Fibroblast of mammary gland (primary cell): ENCODE measurements at regions not wholly inside any gene's neighbourhood (a gene's known extent, or its start where the extent isn't known, plus 50 kb on each side); places are given as distances from the start of the nearest gene placed in this dataset.

Experiments
- DNase-seq: peaks from one replicate; pipeline ENCODE4 v3.0.0-alpha.2; 2010; ENCODE audit warnings: low read depth
- H3K4me3 ChIP-seq: 2 replicates; pipeline ENCODE4 v1.5.1; 2011; ENCODE audit warnings: low read depth, mild to moderate bottlenecking, low read length, moderate library complexity; ENCODE audit not compliant: control insufficient read depth
- TF ChIP-seq, protein P1 (sequence below): conservative IDR thresholded peaks from 2 replicates; pipeline ENCODE4 v1.5.1; 2011; ENCODE audit warnings: low read depth, low read length, inconsistent platforms; ENCODE audit not compliant: control insufficient read depth, insufficient read depth

DNA sequence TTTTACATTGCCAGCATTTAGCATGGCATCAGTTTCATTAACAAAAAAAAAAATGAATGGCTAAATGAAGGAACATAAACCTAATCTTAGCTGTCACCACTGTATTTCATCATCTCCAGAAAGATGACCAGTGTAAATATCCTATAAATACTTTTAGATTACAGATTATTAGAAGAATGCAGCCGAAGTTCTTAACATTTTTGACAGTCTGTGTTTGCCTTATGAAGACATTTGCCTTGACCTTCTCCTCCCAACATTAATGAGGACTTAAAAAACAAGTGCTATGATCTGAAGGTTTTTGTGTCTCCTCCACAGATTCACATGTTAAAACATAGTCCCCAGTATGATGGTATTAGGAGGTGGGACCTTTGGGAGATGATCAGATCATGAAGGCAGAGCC is 253.0 kb downstream of the SNAPC1 start:
- TF ChIP-seq, protein P1, sequence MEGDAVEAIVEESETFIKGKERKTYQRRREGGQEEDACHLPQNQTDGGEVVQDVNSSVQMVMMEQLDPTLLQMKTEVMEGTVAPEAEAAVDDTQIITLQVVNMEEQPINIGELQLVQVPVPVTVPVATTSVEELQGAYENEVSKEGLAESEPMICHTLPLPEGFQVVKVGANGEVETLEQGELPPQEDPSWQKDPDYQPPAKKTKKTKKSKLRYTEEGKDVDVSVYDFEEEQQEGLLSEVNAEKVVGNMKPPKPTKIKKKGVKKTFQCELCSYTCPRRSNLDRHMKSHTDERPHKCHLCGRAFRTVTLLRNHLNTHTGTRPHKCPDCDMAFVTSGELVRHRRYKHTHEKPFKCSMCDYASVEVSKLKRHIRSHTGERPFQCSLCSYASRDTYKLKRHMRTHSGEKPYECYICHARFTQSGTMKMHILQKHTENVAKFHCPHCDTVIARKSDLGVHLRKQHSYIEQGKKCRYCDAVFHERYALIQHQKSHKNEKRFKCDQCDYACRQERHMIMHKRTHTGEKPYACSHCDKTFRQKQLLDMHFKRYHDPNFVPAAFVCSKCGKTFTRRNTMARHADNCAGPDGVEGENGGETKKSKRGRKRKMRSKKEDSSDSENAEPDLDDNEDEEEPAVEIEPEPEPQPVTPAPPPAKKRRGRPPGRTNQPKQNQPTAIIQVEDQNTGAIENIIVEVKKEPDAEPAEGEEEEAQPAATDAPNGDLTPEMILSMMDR: no peak
- H3K4me3 ChIP-seq: no peak overlapping the region
- DNase-seq: no peak

DNA sequence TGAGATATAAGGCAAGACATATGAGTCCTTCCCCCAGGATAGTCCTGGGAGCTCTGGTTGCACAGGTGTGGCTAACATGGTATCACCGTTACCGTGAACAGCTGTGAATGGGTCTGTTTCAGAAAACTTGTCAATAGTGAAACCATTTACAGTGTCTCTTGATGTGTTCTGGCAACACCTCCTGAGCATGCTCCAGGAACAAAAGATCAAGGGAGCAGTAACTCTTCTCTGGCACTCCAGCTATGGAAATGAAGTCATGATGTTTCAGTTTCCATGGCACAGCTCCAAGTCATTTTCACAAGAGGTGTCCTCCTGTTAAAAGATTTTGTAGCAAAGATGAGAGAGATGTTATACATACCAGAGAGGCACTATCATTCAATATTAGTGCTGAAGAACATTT is 253.7 kb downstream of the SNAPC1 start:
- H3K4me3 ChIP-seq: no peak overlapping the region
- TF ChIP-seq, protein P1: no peak
- peak; percentile 15 for DNase-seq

DNA sequence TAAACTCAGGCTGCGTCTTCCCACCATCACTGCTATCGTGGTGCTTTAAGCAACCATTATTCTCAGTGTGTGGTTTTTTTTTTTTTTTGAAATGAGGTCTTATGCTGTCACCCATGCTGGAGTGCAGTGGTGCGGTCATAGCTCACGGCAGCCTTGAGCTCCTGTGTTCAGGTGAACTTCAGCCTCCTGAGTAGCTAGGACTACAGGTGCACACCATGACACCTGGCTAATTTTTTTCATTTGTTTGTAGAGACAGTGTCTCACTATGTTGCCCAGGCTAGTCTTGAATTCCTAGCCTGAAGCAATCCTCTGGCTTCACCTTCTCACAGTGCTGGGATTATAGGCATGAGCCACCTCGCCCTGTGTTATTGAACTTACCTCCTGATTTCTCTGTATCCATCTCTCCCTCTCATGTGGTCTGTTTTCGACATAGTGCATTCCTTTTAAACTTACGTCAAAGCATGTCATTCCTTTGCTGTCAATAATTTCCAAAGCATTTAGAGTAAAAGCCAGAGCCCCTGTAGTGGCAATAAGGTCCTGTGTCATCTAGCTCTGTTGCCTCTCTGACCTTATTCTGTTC is 255.5 kb downstream of the SNAPC1 start:
- no peak for DNase-seq
- TF ChIP-seq, protein P1: no peak
- no peak overlapping the region for H3K4me3 ChIP-seq

DNA sequence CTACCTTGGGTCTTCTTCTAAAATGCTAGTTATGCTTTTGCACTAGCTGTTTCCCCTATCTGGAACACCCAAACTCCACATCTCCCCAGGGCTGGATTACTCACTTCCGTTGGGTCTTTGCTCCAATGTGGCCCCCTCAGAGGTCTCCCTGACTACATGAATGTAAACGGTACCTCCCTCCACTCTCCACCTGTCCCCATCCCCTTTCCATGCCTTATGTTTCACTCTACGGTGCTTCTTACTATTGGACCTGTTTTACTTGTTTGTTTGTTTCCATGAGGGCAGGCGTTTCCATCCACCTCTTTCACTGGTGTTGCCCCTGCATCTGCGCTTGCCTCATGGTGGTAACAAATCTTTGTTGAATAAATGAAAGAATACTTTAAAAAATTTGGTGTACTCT is 256.4 kb downstream of the SNAPC1 start:
- H3K4me3 ChIP-seq: no peak overlapping the region
- DNase-seq: no peak
- TF ChIP-seq, protein P1: no peak

DNA sequence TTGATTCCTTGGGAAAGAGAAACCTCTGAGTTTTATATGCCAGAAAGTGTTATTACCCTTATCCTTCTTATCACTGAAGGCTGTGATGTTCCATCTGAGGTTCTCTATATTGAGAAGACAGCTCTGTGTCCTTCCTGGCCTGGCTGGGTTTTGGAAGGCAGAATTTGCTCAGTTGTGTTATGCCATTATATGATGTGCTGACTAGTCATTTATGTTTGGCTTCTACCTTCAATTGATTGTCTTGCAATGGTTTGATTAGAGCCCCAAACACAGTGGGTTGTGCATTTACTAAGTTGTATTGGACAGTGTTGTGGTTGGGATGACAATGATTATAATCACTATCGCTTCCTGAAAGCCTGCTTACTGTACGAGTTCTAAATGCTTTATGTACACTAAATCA is 265.7 kb downstream of the SNAPC1 start:
- no peak for DNase-seq
- no peak overlapping the region for H3K4me3 ChIP-seq
- TF ChIP-seq, protein P1: no peak

DNA sequence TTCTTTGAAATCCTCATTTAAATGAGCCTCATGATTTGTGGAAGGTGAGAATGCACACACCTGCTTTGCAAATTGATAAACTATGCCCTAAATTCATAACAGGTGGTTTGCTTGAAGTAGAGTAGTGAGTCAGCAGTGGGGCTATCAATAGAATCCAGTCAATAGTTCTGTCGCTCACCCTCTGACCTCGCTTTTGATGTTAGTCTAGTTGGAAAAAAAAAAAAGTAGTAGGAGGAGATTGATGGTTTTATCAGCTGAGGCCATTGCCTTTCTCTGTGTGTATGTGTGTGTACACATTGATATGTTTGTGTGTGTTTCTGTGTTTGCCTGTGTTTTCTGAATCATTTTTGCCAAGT is 267.3 kb downstream of the SNAPC1 start:
- TF ChIP-seq, protein P1: no peak

DNA sequence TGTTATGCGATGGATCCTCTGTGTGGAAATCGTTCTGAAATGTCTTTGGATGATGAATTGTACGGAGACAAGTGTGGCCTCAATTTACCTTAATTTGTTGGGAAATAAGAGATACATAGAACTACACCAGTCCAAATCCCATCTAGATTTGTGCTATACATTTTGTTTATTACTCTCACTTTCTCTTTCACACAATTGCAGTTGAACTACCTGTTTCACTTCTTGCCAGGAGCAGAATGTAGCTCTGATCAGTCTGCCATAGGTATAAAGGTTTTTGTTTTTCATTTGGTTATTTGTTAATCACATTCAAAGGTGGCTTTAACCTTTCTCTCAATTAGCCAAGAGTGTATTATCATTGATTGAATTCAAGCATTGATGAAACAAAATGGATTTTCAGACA is 268.2 kb downstream of the SNAPC1 start:
- TF ChIP-seq, protein P1: no peak
- DNase-seq: no peak
- no peak overlapping the region for H3K4me3 ChIP-seq

More for the DNA sequence above, 267.3 kb downstream of the SNAPC1 start:
- DNase-seq: no peak
- no peak overlapping the region for H3K4me3 ChIP-seq
